Tibial nerve (tissue), 4 donors: ENCODE measurements at regions not wholly inside any gene's neighbourhood (a gene's known extent, or its start where the extent isn't known, plus 50 kb on each side); places are given as distances from the start of the nearest gene placed in this dataset.

Experiments
- DNase-seq, 2 donors: peaks; one replicate each; pipeline ENCODE4 v3.0.0-alpha.2; 2019; ENCODE audit warnings: low spot score in 2 of 2
- H3K27ac ChIP-seq, 4 donors: fragments of 200-600 bp; sonication (generic) in 3 of 4; one replicate each; pipeline ENCODE4 v1.5.1; 2017 to 2019; ENCODE audit warnings: mild to moderate bottlenecking in 1 of 4
- H3K27me3 ChIP-seq, 2 donors: fragments of 200-600 bp; sonication (generic) in 1 of 2; one replicate each; pipeline versions ENCODE4 v1.5.1 to v1.6.0; 2017 to 2019
- H3K36me3 ChIP-seq, 3 donors: fragments of 200-600 bp; sonication (generic); one replicate each; pipeline ENCODE4 v1.5.1; 2018 to 2019
- H3K4me1 ChIP-seq, 4 donors: fragments of 200-600 bp; sonication (generic) in 3 of 4; one replicate each; pipeline ENCODE4 v1.5.1; 2017 to 2019
- H3K4me3 ChIP-seq, 4 donors: fragments of 200-600 bp; sonication (generic) in 3 of 4; one replicate each; pipeline ENCODE4 v1.5.1; 2017 to 2019; ENCODE audit warnings: mild to moderate bottlenecking in 1 of 4, moderate library complexity in 1 of 4
- H3K9me3 ChIP-seq, 4 donors: fragments of 200-600 bp; sonication (generic) in 3 of 4; one replicate each; pipeline ENCODE4 v1.5.1; 2017 to 2019
- CTCF ChIP-seq, 5 experiments: fragments of 200-600 bp in 3 of 5; fragments of 450-650 bp in 2 of 5; sonication (generic) in 3 of 5; IDR thresholded peaks; one replicate each; pipeline ENCODE4 v1.5.1; 2016 to 2019; ENCODE audit warnings: antibody characterized with exemption in 5 of 5, mild to moderate bottlenecking in 3 of 5, moderate library complexity in 2 of 5
- EP300 ChIP-seq, 2 donors: sonication (generic); formaldehyde crosslinking; IDR thresholded peaks; one replicate each; pipeline ENCODE4 v1.6.1; 2017; ENCODE audit warnings: antibody characterized with exemption in 2 of 2, mild to moderate bottlenecking in 1 of 2
- POLR2A ChIP-seq, 2 donors: fragments of 450-650 bp; IDR thresholded peaks; one replicate each; pipeline ENCODE4 v1.6.1; 2017; ENCODE audit warnings: antibody characterized with exemption in 2 of 2, mild to moderate bottlenecking in 2 of 2, moderate library complexity in 2 of 2
- WGBS, 2 donors: methylation state at CpG; one replicate each; pipeline ENCODE4 v1.1.5; 2018; 5-methylcytosine and 5-hydroxymethylcytosine counted together

GRCh38 chr15:26158176-26158575 is 295.0 kb upstream of the ATP10A start:
- Histone ChIP-seq H3K4me3 (no peak overlapping the region), H3K4me1 (no peaks in the 10 kb centered on the region), H3K36me3 (no peaks in the 10 kb centered on the region), H3K27ac (no peak overlapping the region), H3K27me3 (no peaks in the 10 kb centered on the region), H3K9me3 (peaks cover 0 to 3% (median 0%) of the 10 kb centered on the region in 4 donors)
- no peak for DNase-seq
- 84 to 93% methylated on average over 2 of the region's 2 CpGs for WGBS, 2 donors
- TF ChIP-seq POLR2A (IDR thresholded peaks at IDR 0.05), result no peak
- TF ChIP-seq CTCF (IDR thresholded peaks at IDR 0.05), result no peak
- no peak for TF ChIP-seq EP300 (IDR thresholded peaks at IDR 0.05)

- H3K27ac ChIP-seq, result no peak overlapping the region
- H3K36me3 ChIP-seq, result no peaks in the 10 kb centered on the region
- TF ChIP-seq POLR2A (IDR thresholded peaks at IDR 0.05) (no peak), EP300 (IDR thresholded peaks at IDR 0.05) (no peak), CTCF (IDR thresholded peaks at IDR 0.05) (no peak)
- H3K4me1 ChIP-seq, result no peaks in the 10 kb centered on the region
- no peak overlapping the region for H3K4me3 ChIP-seq
- no peaks in the 10 kb centered on the region for H3K27me3 ChIP-seq
- 73 to 75% methylated on average over 7 of the region's 7 CpGs for WGBS, 2 donors
- H3K9me3 ChIP-seq, result peaks cover 0 to 5% (median 0%) of the 10 kb centered on the region in 4 donors
- no peak for DNase-seq
These were observed 294.0 kb upstream of the ATP10A start for GRCh38 chr15:26157081-26157480.

GRCh38 chr15:26156051-26156450 is 292.9 kb upstream of the ATP10A start:
- Histone ChIP-seq H3K27ac (no peak overlapping the region), H3K27me3 (no peaks in the 10 kb centered on the region), H3K9me3 (peaks cover 0 to 5% (median 0%) of the 10 kb centered on the region in 4 donors), H3K4me1 (no peaks in the 10 kb centered on the region), H3K4me3 (no peak overlapping the region), H3K36me3 (no peaks in the 10 kb centered on the region)
- WGBS, 2 donors, result 62 to 64% methylated on average over 4 of the region's 4 CpGs
- TF ChIP-seq POLR2A (IDR thresholded peaks at IDR 0.05) (no peak), CTCF (IDR thresholded peaks at IDR 0.05) (no peak), EP300 (IDR thresholded peaks at IDR 0.05) (no peak)
- DNase-seq, result no peak

GRCh38 chr15:26148156-26148860 is 285.2 kb upstream of the ATP10A start:
- no peak for TF ChIP-seq EP300 (IDR thresholded peaks at IDR 0.05)
- no peak for TF ChIP-seq CTCF (IDR thresholded peaks at IDR 0.05)
- no peak for TF ChIP-seq POLR2A (IDR thresholded peaks at IDR 0.05)
- DNase-seq, result no peak
- Histone ChIP-seq H3K9me3 (peaks cover 0 to 3% (median 0%) of the 10 kb centered on the region in 4 donors), H3K4me1 (no peaks in the 10 kb centered on the region), H3K27ac (no peak overlapping the region), H3K4me3 (no peak overlapping the region), H3K36me3 (no peaks in the 10 kb centered on the region), H3K27me3 (no peaks in the 10 kb centered on the region)
- WGBS, 2 donors, result 81 to 83% methylated on average over 13 of the region's 13 CpGs

GRCh38 chr15:26146202-26146601 is 283.1 kb upstream of the ATP10A start:
- H3K27me3 ChIP-seq, result no peaks in the 10 kb centered on the region
- no peak overlapping the region for H3K27ac ChIP-seq
- DNase-seq, result no peak
- H3K4me3 ChIP-seq, result no peak overlapping the region
- WGBS, 2 donors, result 48 to 56% methylated on average over 4 of the region's 4 CpGs
- TF ChIP-seq CTCF (IDR thresholded peaks at IDR 0.05) (no peak), EP300 (IDR thresholded peaks at IDR 0.05) (no peak), POLR2A (IDR thresholded peaks at IDR 0.05) (no peak)
- no peaks in the 10 kb centered on the region for H3K9me3 ChIP-seq
- no peaks in the 10 kb centered on the region for H3K36me3 ChIP-seq
- no peaks in the 10 kb centered on the region for H3K4me1 ChIP-seq
